LNCaP clone FGC (cell line): ENCODE measurements at regions not wholly inside any gene's neighbourhood (a gene's known extent, or its start where the extent isn't known, plus 50 kb on each side); places are given as distances from the start of the nearest gene placed in this dataset.

Source experiments
- DNase-seq: peaks from one replicate; pipeline ENCODE4 v3.0.0-alpha.2; 2011; ENCODE audit warnings: low read depth
- H3K4me3 ChIP-seq: 2 replicates; pipeline ENCODE4 v1.5.1; 2011; ENCODE audit warnings: mild to moderate bottlenecking, low read depth, low read length, control low read depth
- TF ChIP-seq, protein P1 (sequence below): IDR thresholded peaks from 2 replicates; pipeline ENCODE4 v1.5.1; 2012; ENCODE audit warnings: mild to moderate bottlenecking; ENCODE audit not compliant: control insufficient read depth, insufficient read depth; ENCODE audit errors: extremely low read depth

DNA sequence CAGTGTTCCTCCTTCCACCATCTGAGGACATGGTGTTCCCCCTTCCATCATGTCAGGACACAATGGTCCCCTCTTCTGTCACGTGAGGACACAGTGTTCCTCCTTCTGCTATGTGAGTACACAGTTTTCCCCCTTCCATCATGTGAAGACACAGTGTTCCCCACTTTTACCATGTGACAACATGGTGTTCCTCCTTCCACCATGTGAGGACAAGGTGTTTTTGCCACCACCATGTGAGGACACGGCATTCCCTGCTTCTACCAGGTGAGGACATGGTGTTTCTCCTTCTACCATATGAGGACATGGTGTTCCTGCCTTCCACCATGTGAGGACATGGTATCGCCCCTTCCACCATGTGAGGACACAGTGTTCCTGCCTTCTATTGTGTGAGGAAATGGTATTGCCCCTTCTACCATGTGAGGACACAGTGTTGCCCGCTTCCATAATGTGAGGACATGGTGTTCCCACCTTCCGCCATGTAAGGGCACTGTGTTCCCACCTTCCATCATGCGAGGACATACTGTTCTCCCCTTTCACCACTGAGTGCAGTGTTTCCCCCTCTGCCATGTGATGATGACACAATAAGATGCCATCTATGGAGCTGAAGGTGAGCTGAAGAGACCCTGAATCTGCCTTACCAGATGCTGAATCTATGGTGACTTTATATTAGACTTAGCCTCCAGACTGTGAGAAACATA lies 132.3 kb downstream of the FCRL5 start:
- no peak overlapping the region for H3K4me3 ChIP-seq
- TF ChIP-seq, protein P1, sequence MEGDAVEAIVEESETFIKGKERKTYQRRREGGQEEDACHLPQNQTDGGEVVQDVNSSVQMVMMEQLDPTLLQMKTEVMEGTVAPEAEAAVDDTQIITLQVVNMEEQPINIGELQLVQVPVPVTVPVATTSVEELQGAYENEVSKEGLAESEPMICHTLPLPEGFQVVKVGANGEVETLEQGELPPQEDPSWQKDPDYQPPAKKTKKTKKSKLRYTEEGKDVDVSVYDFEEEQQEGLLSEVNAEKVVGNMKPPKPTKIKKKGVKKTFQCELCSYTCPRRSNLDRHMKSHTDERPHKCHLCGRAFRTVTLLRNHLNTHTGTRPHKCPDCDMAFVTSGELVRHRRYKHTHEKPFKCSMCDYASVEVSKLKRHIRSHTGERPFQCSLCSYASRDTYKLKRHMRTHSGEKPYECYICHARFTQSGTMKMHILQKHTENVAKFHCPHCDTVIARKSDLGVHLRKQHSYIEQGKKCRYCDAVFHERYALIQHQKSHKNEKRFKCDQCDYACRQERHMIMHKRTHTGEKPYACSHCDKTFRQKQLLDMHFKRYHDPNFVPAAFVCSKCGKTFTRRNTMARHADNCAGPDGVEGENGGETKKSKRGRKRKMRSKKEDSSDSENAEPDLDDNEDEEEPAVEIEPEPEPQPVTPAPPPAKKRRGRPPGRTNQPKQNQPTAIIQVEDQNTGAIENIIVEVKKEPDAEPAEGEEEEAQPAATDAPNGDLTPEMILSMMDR = no peak
- no peak for DNase-seq

DNA sequence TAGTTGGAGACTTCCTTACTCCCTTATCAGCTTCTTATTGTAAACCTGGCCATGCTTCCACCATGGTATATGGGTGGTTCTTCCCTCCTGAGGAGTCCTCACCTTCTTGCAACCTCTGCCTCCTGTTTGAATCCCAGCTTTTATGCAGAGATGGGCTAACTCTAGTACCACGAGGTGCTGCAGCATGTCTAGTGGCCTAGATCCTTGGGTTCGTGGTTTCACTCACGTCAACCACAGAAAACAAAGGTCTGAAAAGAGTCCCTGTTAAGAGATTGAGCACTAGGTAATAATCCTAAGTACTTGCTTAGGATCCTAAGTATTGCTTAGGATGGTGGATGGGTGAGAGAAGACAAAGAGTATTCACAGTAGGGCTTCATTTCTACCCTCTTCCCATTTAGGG lies 133.7 kb downstream of the FCRL5 start:
- DNase-seq = no peak
- no peak overlapping the region for H3K4me3 ChIP-seq
- TF ChIP-seq, protein P1 = no peak

DNA sequence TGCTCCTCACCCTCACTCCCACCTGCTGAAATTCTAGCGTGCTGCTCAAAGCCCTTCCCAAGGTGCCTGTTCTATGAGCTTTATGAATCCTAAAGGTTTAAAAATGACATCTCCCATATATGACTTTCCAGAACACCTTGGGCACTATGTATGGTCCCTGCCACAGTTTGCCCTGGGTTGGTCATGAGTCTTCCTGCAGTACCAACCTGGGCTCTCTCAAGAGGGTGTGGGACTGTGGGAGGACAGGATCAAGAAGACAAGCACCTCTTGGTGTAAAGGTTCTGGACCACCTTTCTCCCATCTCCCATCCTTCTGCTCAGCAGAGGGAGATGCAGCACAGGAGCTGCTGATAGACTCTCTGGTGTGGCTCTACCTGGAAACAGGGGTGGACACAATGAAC lies 134.1 kb downstream of the FCRL5 start:
- H3K4me3 ChIP-seq = no peak overlapping the region
- TF ChIP-seq, protein P1 = no peak
- no peak for DNase-seq

DNA sequence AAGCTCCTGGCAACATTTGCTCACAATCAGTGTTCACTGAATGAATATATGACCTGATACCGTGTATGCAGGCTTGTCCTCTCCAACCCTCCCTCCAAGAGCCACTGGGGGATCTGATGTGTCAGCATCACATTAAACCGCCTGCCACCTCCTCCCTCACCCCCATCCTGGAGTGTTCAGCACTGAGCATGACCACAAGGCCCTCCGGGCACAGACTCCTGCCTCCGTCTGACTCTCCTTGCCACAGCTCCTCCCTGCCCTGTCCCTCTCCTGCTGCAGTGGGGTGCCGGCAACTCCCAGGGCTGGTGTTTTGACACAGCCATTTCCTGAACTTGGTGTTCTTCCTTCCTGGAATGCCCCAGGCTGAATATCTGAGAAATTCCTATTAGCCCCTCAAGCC lies 136.7 kb downstream of the FCRL5 start:
- no peak for DNase-seq
- H3K4me3 ChIP-seq = no peak overlapping the region
- TF ChIP-seq, protein P1 = no peak

DNA sequence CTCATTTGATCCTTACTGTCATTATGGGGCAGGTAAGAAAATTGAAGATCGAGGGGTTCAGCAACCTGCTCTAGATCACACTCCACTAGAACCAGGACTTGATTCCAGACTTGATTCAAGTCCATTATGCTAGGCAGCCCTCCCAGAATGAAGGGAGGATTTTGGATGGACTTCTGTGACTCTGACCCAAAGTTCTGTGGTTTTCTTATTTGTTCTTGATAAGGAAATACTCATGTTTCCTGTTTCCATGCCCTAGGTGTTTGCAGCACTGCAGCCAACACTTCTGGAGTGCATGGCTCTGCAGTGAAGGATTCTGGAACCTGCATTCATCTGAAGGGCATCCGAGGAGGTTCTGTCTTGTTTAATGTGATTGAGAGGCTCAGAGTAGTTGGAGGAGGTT lies 140.0 kb downstream of the FCRL5 start:
- H3K4me3 ChIP-seq = no peak overlapping the region
- TF ChIP-seq, protein P1 = no peak
- DNase-seq = no peak

DNA sequence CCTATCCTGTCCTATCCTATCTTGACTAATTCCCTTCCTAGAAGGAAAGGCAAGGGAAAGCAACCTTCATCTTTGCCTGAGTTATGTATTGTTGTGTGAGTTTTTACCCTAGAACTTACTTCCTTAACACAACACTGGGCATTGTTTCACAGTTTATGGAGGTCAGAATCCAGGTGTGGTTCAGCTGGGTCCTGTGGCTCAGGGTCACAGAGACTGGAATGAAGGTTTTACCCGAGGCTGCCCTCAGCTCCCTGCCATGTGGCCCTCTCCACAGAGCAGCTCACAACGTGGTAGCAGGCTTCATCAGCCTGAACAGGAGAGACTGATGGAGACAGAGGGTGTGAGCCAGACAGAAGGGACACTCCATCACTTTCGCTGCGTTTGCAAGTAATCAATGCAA lies 140.5 kb downstream of the FCRL5 start:
- DNase-seq = no peak
- TF ChIP-seq, protein P1 = no peak
- no peak overlapping the region for H3K4me3 ChIP-seq

DNA sequence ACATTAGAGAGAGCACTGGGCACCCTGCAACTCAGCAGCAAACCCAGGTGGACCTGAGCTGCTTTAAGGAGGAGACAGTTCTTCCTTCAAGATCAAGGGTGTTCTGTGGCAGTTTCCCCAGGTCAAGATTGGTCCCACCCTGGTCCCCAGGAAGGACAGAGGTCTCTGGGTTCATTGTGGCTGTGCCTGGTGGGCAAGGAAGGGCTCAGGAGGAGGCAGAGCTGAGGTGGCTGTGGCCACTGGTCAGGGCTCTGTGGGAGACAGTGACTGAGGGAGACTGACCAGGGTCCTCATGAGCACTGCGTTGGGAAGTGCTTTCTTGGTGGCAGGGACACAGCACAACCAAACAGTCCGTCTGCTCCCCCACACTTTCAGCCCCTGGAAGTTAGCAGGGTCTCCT lies 141.3 kb downstream of the FCRL5 start:
- DNase-seq = no peak
- H3K4me3 ChIP-seq = no peak overlapping the region
- TF ChIP-seq, protein P1 = no peak
